ENCODE measurements at regions not wholly inside any gene's neighbourhood (a gene's known extent, or its start where the extent isn't known, plus 50 kb on each side); places are given as distances from the start of the nearest gene placed in this dataset.

DNA sequence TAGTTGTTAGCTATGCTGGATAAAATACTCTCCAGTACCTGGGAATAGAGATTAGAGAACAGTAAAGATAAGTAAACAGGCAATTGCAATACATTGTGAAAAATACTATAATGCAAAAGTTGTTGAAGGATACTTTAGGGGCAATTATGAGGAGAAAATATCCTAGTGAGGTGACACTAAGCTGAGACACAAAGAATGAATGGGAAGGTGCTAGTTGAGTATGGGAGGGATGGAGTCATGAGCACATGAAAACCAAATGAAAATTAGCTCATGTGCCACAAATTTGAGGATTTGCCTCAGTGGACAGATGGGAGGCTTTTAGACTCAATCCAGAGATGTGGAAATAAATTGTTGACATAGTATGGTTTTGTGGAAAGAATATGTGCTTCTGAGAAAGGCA lies 370.5 kb upstream of the MMS22L start:
- no peak for DNase-seq
- no peak overlapping the region for H3K27ac ChIP-seq
- no peak overlapping the region for H3K4me3 ChIP-seq
- no peaks in the 10 kb centered on the region for H3K9me3 ChIP-seq (replicated peaks in 1 of 3)
- no peaks in the 10 kb centered on the region for H3K27me3 ChIP-seq
- H3K36me3 ChIP-seq (replicated peaks in 1 of 2): no peaks in the 10 kb centered on the region
- H3K4me1 ChIP-seq (replicated peaks in 1 of 2): no peaks in the 10 kb centered on the region
- TF ChIP-seq, protein P1, sequence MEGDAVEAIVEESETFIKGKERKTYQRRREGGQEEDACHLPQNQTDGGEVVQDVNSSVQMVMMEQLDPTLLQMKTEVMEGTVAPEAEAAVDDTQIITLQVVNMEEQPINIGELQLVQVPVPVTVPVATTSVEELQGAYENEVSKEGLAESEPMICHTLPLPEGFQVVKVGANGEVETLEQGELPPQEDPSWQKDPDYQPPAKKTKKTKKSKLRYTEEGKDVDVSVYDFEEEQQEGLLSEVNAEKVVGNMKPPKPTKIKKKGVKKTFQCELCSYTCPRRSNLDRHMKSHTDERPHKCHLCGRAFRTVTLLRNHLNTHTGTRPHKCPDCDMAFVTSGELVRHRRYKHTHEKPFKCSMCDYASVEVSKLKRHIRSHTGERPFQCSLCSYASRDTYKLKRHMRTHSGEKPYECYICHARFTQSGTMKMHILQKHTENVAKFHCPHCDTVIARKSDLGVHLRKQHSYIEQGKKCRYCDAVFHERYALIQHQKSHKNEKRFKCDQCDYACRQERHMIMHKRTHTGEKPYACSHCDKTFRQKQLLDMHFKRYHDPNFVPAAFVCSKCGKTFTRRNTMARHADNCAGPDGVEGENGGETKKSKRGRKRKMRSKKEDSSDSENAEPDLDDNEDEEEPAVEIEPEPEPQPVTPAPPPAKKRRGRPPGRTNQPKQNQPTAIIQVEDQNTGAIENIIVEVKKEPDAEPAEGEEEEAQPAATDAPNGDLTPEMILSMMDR (IDR thresholded peaks at IDR 0.05): no peak
- no peak for TF ChIP-seq POLR2A (IDR thresholded peaks at IDR 0.05)
- intact Hi-C loops (cut with DNase I): no loop called here

DNA sequence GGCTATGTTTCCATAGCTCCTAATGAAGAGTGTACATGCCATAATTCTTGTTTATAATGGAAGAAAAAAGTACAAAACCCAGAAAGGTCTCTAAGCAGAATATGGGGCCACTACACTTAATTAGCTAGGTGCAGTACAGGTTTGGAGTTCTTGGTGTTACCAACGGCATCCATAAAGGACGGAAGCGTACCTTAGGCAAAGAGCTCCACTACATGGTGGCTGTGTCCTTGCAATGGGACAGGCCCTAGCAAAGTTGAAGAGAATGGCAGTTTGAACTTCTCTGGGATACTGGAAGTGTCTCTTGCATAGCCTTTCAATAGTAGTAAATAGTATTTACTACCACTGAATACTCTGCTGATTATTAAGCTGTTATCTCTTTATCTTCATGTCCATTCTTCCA lies 371.7 kb upstream of the MMS22L start:
- no peaks in the 10 kb centered on the region for H3K4me1 ChIP-seq (replicated peaks in 1 of 2)
- no peaks in the 10 kb centered on the region for H3K27me3 ChIP-seq
- WGBS, 4 donors: 89 to 95% (median 90%) methylated on average over 3 of the region's 3 CpGs
- no peak overlapping the region for H3K27ac ChIP-seq
- H3K9me3 ChIP-seq (replicated peaks in 1 of 3): no peaks in the 10 kb centered on the region
- intact Hi-C loops (cut with DNase I): no loop called here
- no peak overlapping the region for H3K4me3 ChIP-seq
- TF ChIP-seq POLR2A (IDR thresholded peaks at IDR 0.05): no peak
- TF ChIP-seq, protein P1 (IDR thresholded peaks at IDR 0.05): no peak
- no peak for DNase-seq
- no peaks in the 10 kb centered on the region for H3K36me3 ChIP-seq (replicated peaks in 1 of 2)

DNA sequence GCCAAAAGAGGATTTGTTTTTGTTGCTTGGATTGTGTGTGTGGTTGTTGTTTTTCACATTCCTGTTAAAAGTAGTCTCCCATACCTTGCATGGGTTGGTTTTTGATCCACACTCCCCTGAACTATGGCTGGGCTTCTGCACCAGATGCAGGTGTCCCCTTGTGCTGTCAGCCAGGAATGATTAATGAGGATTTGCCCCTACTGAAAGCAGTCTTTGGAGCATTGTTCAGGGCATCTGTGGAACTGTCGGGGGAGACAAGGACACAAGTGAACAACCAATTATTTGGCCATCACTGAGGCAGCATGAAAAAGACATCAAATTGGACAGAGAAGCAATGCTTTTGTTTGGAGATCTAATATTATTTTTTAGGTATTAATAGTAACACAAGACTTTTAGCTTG lies 373.2 kb upstream of the MMS22L start:
- H3K4me3 ChIP-seq: no peak overlapping the region
- no peak for DNase-seq
- WGBS, 4 donors: 39 to 58% (median 46%) methylated on average over 1 of the region's 1 CpG
- no peaks in the 10 kb centered on the region for H3K36me3 ChIP-seq (replicated peaks in 1 of 2)
- H3K27ac ChIP-seq: no peak overlapping the region
- TF ChIP-seq, protein P1 (IDR thresholded peaks at IDR 0.05): no peak
- no peak for TF ChIP-seq POLR2A (IDR thresholded peaks at IDR 0.05)
- no peaks in the 10 kb centered on the region for H3K27me3 ChIP-seq
- no peaks in the 10 kb centered on the region for H3K9me3 ChIP-seq (replicated peaks in 1 of 3)
- intact Hi-C loops (cut with DNase I): no loop called here
- no peaks in the 10 kb centered on the region for H3K4me1 ChIP-seq (replicated peaks in 1 of 2)

DNA sequence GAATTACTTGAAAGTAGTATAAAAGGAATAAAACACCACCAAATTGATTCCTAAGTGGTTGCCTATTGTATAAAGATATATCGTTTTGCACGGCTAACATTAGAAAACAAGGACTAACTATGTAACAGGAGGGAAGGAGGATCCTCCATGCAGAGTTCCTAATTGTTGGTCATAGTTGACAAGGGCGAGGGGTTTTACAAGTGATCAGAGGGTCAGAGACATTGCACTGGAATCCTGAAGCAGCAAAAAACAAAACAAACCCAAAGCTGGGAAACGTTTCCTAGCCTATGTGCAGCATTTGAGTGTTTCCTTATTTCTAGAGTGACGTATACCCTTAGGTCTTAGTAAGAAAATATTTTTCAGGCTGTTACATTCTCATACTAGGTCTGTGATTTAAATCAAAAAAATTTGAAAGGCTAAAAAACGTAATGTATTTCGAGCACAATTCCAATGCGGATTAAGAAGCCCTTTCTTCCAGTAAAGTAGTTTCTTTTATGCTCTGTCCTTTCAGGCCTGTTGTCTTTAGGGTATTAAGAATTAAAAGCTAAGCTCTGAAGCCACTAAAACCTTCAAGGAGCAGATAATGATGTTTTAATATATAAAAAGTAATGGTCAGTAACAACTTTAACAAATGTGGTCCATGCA lies 373.8 kb upstream of the MMS22L start:
- Histone ChIP-seq H3K27ac (no peak overlapping the region), H3K27me3 (no peaks in the 10 kb centered on the region), H3K36me3 (replicated peaks in 1 of 2) (no peaks in the 10 kb centered on the region), H3K9me3 (replicated peaks in 1 of 3) (no peaks in the 10 kb centered on the region), H3K4me3 (no peak overlapping the region), H3K4me1 (replicated peaks in 1 of 2) (no peaks in the 10 kb centered on the region)
- no peak for DNase-seq
- intact Hi-C loops (cut with DNase I): no loop called here
- WGBS, 4 donors: 58 to 61% (median 59%) methylated on average over 8 of the region's 8 CpGs
- no peak for TF ChIP-seq POLR2A (IDR thresholded peaks at IDR 0.05)
- TF ChIP-seq, protein P1 (IDR thresholded peaks at IDR 0.05): no peak
